Mononuclear cell (primary cell): ENCODE measurements at regions not wholly inside any gene's neighbourhood (a gene's known extent, or its start where the extent isn't known, plus 50 kb on each side); places are given as distances from the start of the nearest gene placed in this dataset.

Source experiments
- H3K27me3 ChIP-seq: 2 replicates; pipeline ENCODE4 v1.6.0; 2011; ENCODE audit warnings: low read length, control low read depth; ENCODE audit not compliant: insufficient read depth
- H3K4me1 ChIP-seq: 2 replicates; pipeline ENCODE4 v1.5.1; 2011; ENCODE audit warnings: mild to moderate bottlenecking, low read length, control low read depth; ENCODE audit not compliant: insufficient read depth
- H3K4me3 ChIP-seq: 2 replicates; pipeline ENCODE4 v1.5.1; 2011; ENCODE audit warnings: mild to moderate bottlenecking, low read length, moderate library complexity
- H3K9me3 ChIP-seq: 2 replicates; pipeline ENCODE4 v1.5.1; 2011; ENCODE audit warnings: low read depth, mild to moderate bottlenecking, control low read depth, low read length

DNA sequence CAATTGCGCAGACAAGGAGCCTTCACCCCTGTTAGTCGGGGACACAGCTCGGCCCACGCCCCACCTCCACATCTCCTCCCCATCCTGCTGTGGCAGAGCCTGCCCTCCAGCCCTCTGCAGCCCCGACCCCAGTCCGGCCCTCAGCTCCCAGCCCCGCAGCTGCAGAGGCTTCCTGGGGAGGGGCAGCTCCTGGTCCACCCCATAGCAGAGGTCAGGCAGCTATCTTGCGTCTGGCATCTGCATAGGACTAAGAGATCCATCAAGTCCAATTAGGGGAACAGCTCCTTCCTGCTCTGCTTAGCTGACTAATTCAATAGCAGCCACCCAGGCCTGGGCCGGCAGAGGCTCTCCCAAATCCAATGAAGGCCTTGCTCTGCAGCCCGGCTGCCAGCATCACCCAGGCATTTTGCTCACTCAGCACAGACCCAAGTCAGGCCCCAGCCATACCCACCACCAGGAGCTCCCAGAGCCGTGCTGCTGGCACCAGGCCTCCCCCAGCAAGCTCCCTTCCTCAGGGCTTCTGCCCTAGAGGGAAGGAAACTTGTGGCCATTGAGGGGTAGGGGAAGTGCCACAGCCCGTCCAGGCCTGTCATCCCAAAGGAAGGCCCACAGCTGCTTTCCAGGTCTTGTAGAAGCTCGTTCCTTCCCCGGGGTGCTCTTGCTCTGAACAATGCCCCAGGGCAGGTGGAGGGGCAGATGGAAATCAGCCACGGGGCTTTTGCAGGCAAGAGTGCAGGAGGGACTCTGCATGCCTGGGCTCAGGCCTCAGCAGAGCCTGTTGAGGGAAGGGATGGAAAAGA, 106.2 kb upstream of the RET start:
- peaks cover 19% of the 10 kb centered on the region for H3K4me1 ChIP-seq

DNA sequence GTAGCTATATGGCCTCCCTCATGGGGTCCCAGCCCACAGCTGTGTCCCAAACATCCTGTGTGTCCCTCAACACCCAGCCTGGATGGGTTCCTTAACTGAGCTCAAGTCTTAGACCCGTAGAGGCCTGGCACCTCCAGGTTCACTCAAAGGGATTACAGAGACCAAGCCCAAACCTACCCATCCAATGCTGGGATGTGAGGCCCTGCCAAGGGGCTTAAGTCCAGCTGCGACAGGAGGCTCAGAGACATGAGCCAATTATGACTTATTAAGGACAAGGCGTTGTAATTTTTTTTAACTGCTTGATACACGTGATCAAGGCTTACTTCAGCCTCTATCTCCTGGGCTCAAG, 105.6 kb upstream of the RET start:
- Histone ChIP-seq H3K27me3 (no peaks in the 10 kb centered on the region), H3K4me3 (no peak overlapping the region), H3K9me3 (no peaks in the 10 kb centered on the region), H3K4me1 (peaks cover 19% of the 10 kb centered on the region)

More for the DNA sequence above, 106.2 kb upstream of the RET start:
- no peaks in the 10 kb centered on the region for H3K9me3 ChIP-seq
- H3K4me3 ChIP-seq = no peak overlapping the region
- H3K27me3 ChIP-seq = no peaks in the 10 kb centered on the region

DNA sequence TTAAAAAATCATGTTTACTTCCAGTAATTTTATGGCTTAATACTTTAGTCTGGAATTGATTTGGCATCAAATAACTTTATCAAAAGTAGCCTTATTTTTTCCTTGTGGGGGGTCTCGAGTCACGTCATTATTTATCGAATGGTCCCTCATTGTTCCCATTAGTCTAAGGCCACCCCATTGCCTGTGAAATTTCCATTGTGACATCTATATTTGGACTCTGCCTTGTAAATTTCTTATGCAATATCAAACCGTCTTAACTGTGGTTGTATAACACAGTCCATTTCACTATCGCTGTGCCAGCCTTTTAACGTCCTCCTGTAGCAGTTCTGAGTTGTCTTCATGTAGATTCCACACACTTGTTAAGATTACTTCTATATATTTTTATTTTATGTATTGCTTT, 103.9 kb upstream of the RET start:
- H3K27me3 ChIP-seq = no peaks in the 10 kb centered on the region
- no peak overlapping the region for H3K4me3 ChIP-seq
- H3K9me3 ChIP-seq = no peaks in the 10 kb centered on the region
- peaks cover 19% of the 10 kb centered on the region for H3K4me1 ChIP-seq

DNA sequence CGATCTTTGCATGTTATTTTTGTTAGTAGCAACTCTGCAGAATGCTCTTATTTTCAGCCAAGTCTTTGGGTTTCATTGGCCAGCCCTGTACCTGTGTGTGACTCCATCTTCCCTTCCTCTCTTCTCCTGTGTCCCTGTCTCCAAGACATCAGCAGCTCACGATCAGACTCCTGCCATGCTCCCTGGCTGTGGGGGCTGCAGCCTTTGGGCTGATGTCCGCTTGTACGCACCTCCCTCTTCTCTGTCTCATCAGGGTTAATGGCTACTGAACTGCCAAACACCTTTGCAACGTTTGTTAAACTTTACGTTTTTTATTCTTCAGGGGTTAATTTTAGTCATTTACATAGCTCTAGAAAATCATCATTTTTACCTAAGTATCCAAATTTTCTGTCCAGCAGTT, 103.5 kb upstream of the RET start:
- H3K4me3 ChIP-seq = no peak overlapping the region
- H3K4me1 ChIP-seq = peaks cover 19% of the 10 kb centered on the region
- H3K9me3 ChIP-seq = no peaks in the 10 kb centered on the region
- H3K27me3 ChIP-seq = no peaks in the 10 kb centered on the region

DNA sequence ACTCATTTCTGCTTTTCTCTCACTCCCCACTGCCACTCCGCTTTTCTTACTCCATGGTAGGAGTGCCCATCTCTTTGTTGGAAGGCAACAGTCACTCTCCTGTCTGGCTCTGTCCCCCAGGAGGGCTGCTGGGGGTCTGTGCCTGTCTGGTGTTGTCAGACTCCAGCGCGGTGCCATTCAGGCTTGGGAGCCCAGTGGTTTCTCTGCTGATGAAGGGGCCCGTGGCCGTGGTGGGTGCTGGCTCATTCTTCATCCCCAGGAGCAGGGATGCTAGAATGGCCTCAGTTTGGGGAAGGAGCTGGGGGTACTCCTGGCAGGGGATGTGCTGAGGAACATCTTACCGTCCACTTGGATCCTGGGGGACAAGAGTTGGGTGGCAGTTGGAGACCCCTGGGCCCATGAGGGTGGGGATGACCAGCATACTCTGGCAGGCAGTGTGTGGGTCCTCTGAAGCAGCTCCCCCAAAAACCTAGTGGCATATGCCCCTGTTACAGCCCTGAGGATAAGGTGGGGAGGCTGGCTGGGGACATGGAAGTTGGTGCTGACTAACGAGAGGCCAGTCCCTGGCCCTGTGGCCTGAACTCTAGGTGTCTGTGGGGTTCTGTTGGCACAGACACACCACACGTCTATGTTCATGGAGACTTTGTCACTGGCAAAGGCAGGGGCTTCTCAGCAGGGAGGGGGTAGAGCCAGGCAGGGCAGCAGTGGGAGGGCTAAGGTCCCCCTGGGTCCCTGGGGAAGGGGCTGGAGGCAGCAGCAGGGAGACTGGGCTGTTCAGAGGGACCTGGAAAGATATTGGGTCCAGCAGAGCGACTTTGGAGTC, 102.8 kb upstream of the RET start:
- Histone ChIP-seq H3K27me3 (no peaks in the 10 kb centered on the region), H3K9me3 (no peaks in the 10 kb centered on the region), H3K4me1 (peaks cover 19% of the 10 kb centered on the region), H3K4me3 (no peak overlapping the region)

DNA sequence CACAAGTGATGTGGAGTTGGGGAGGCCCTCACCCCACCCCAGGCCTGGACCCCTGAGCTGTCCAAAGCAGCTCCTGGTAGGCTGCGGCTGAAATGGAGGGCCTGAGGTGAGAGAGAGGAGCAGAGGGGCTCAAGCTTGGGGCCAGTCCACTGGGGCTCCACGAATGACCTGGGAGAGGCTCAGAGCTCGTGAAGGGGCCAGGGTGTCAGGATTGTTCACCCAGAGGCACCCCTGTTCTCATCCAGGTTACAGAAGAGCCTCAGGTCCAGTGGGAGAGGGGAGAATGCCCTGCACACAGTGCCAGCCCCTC, 102.2 kb upstream of the RET start:
- Histone ChIP-seq H3K9me3 (no peaks in the 10 kb centered on the region), H3K27me3 (no peaks in the 10 kb centered on the region), H3K4me3 (no peak overlapping the region), H3K4me1 (peaks cover 19% of the 10 kb centered on the region)

DNA sequence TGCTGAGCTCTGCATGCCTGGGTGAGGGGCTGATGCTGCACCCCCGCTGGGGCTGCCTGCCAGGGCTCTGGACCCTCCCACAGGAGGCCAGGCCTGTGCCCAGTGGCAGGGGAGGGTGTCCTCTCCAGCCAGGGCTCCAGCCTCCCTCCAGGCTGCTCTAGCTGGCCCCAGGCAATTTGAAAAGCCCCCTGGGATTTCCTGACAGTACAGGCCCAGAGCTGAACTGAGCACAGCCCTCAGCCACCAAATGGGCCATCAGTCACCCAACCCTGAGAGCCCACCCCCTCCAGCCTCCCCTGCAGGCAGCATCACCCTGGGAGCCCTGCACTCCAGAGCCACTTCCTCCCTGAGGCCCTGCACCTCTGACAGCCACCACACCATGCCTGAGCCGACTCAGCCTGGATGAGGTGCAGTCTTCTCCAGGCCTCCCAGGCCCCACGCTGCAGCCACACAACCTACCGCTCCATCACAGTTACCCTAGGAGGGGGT, 101.8 kb upstream of the RET start:
- H3K4me3 ChIP-seq = no peak overlapping the region
- H3K4me1 ChIP-seq = peaks cover 19% of the 10 kb centered on the region
- no peaks in the 10 kb centered on the region for H3K9me3 ChIP-seq
- no peaks in the 10 kb centered on the region for H3K27me3 ChIP-seq

DNA sequence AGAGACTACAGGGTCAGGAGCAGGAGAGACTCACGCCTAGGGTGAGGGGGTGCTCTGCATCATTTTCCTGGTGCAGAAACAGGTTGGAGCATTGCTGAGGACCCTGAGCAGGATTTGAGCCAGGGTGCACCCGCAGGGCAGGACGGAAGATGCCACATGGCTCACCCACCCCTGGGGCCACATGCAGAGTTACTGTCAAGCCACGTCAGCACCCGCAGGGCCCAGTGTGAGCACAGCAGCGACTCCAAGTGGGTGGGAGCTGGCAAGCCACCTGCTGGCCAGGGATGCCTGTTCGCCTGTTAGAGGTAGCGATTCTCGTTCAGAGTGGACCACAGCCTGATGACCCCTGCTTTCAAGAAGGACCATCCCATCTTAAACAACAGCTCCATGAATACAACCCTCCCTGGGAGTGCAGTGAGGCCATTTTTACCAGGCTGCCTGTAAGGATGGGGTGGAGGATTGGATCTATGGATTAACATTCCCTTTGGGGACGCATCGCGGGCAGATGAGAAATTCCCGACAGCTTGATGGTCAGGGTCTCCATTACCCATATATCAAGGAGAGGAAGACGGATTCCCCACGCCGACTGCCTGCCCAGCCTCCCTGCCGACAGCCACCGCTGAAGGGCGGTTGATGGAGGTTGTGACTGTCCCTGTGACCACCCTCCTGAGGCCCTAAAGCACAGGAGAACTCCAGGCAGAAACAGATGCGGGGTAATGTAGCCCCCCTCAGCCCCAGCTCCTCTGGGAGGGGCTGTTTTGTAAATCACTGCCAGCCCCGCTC, 101.1 kb upstream of the RET start:
- no peaks in the 10 kb centered on the region for H3K27me3 ChIP-seq
- H3K9me3 ChIP-seq = no peaks in the 10 kb centered on the region
- H3K4me1 ChIP-seq = peaks cover 17% of the 10 kb centered on the region
- no peak overlapping the region for H3K4me3 ChIP-seq

DNA sequence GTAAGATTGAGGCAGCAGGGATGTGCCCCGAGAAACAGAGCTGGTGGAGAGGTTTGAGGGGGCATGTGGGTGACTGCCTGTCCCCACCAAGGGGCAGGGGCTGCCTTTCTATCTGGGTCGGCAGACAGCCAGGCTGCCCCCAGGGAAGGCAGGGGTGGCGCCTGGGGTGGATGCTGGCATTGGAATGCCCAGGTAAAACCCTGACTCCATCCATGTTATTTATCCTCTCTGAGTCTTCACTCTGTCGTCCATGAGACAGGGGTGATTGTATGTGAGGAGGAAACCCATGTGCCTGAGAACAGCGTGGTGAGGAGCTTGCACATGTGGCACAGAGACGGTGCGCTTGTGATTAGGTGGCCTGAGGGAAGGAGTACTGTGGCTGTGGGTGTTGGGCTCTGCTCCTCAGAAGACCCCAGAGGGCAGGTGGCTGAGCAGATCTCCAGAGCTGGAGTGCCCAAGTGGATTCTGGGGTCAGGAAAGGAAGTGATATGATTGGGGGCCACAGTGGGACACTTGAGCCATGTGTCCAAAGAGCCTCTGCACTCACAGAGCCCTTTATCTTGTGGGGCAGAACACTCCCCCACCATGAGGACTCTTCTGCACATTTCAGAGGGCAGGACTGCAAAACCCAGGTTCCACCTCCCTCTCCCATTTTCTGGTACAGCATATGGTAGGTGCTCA, 100.4 kb upstream of the RET start:
- Histone ChIP-seq H3K27me3 (no peaks in the 10 kb centered on the region), H3K4me1 (peaks cover 14% of the 10 kb centered on the region), H3K9me3 (no peaks in the 10 kb centered on the region), H3K4me3 (no peak overlapping the region)

DNA sequence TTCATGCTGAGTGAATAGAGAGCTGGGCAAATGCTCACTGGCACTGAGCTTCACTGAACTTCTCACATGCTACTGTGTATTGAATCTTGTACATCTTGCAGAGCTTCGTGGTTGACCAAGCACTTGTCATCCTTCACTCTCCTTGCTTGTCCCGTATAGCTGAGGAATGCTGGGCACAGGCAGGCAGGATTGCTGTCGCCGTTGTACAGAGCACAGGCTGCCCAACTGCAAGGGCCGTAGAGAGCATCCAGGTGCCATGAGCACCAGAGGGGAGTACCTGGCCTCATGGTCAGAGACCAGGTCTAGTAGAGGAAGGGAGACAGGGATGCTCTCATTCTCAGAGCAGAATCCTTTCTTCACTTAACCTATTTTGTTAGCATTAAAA, 99.8 kb upstream of the RET start:
- peaks cover 14% of the 10 kb centered on the region for H3K4me1 ChIP-seq
- no peaks in the 10 kb centered on the region for H3K27me3 ChIP-seq
- H3K9me3 ChIP-seq = no peaks in the 10 kb centered on the region
- H3K4me3 ChIP-seq = no peak overlapping the region

DNA sequence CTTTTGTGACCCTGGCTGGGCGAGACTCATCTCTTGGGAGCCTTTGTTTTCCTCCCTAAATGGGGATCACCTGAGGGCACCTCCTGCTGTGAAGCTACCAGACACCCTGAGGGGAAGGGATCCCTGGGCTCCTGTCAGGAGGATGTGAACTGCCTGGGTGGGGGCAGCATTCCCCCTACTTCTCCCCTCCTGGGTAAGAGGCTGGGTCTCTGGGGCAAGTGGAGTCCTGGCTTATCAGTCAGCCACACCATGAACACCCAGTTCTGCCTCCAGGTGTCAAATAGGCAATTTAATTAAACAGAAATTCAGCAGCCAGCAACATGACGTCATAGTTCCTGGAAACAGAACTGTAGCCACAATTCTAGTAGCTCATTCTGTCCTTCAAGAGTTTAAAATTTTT, 97.7 kb upstream of the RET start:
- Histone ChIP-seq H3K9me3 (no peaks in the 10 kb centered on the region), H3K27me3 (no peaks in the 10 kb centered on the region), H3K4me1 (no peaks in the 10 kb centered on the region), H3K4me3 (no peak overlapping the region)

DNA sequence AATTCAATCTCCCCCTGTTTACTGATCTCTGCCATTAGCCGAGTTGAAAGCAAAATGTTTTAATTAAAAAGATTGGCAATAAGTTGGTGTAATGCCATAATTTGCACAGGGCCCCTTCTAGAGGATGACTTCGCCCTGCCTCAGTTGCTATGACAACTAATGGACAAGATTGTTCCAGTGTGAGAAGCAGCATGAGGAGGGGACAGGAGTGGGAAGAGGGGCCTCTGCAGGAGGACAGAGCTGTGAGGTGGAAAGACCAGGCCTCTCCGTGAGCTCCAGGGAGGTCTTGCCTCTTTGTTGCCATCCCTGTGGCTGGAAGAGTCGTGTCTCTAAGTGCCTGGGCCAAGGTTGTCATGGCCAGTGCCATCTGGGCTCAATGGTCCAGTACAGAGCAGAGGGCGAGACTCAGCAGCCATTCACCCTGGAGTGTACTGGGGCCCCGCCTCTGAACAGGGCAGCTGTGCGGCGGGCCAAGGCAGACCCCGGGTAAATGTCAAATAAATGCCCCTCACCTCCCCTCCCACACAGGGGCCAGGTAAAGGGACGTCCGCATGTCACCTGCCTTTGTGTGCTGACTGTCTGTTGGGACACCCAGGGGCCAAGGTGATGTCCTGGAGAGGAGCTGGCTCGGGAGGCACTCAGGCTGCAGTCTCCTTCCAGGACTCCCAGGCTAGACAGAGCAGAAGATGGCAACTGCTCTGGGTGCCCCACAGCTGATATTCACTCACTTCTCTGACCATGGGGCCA, 97.0 kb upstream of the RET start:
- Histone ChIP-seq H3K4me1 (no peaks in the 10 kb centered on the region), H3K9me3 (no peaks in the 10 kb centered on the region), H3K4me3 (no peak overlapping the region), H3K27me3 (no peaks in the 10 kb centered on the region)

DNA sequence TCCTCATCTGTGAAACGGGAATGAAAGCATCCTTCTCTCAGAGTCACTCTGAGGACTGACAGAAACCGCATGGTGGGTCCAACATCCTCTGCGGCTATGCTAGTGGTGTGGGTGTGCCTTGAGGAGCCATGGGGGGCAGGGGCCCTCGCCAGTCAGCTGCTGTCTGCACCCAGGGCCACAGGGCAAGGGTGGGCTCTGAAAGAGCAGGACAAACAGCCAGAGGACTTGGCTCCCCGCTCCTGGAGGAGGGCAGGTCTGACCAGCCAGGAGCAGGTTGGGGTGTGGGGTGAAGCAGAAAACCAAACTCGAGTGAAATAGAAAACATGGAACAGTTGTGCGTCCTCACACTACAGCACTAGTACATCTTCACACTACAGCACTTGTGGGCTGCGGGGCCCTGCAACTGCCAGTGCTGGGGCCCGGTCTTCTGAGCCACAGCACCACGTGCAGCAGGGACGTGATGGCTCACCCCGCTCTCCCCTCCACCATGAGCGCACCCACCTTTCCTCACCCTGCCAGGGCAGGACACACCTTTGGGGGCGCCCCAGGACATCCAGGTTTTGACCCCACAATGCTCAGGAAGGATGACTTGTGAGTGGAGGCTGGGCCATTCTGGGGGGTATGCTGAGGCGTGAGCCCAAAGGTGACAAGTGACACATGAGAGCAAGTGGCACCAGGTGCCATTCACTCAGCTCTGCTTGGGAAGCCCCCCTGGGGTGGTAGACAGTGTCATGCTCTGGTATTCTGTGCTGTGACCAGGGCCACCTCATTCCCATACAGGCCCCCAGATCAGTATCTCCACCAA, 96.1 kb upstream of the RET start:
- Histone ChIP-seq H3K27me3 (no peaks in the 10 kb centered on the region), H3K9me3 (no peaks in the 10 kb centered on the region), H3K4me3 (no peak overlapping the region), H3K4me1 (no peaks in the 10 kb centered on the region)
